C4-2B (cell line): ENCODE measurements at regions not wholly inside any gene's neighbourhood (a gene's known extent, or its start where the extent isn't known, plus 50 kb on each side); places are given as distances from the start of the nearest gene placed in this dataset.

Source experiments
- ZFX ChIP-seq: fragments of 450-650 bp; IDR thresholded peaks from 2 replicates; pipeline ENCODE4 v1.6.1; 2017
- TF ChIP-seq, protein P1 (sequence below): fragments of 450-650 bp; conservative IDR thresholded peaks from 2 replicates; pipeline ENCODE4 v1.5.1; 2017; ENCODE audit warnings: mild to moderate bottlenecking

- TF ChIP-seq, protein P1, sequence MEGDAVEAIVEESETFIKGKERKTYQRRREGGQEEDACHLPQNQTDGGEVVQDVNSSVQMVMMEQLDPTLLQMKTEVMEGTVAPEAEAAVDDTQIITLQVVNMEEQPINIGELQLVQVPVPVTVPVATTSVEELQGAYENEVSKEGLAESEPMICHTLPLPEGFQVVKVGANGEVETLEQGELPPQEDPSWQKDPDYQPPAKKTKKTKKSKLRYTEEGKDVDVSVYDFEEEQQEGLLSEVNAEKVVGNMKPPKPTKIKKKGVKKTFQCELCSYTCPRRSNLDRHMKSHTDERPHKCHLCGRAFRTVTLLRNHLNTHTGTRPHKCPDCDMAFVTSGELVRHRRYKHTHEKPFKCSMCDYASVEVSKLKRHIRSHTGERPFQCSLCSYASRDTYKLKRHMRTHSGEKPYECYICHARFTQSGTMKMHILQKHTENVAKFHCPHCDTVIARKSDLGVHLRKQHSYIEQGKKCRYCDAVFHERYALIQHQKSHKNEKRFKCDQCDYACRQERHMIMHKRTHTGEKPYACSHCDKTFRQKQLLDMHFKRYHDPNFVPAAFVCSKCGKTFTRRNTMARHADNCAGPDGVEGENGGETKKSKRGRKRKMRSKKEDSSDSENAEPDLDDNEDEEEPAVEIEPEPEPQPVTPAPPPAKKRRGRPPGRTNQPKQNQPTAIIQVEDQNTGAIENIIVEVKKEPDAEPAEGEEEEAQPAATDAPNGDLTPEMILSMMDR, result no peak
- TF ChIP-seq ZFX, result no peak
Observed at GRCh38 chr2:239596253-239596652, 195.4 kb upstream of the HDAC4 start.
